Caco-2 (cell line): ENCODE measurements at regions not wholly inside any gene's neighbourhood (a gene's known extent, or its start where the extent isn't known, plus 50 kb on each side); places are given as distances from the start of the nearest gene placed in this dataset.

Experiments
- BruUV-seq: library from RNA; stranded (reverse); fragments of 400-500 nt; replicated peaks from 2 replicates; lab custom pipeline; 2021; lab: Mats Ljungman, UMichigan
- CTCF ChIA-PET: fragments of 300-600 bp; sonication (Branson Sonifier 250); formaldehyde crosslinking; loops from one replicate; lab custom pipeline; 2022; ENCODE audit warnings: antibody characterized with exemption; lab: Charles Lee
- POLR2A ChIA-PET: fragments of 300-600 bp; sonication (Branson Sonifier 250); formaldehyde crosslinking; loops from one replicate; lab custom pipeline; 2022; ENCODE audit warnings: antibody characterized with exemption; lab: Charles Lee
- DNase-seq, 2 experiments: peaks; one replicate each; pipeline versions ENCODE4 v3.0.0 to v3.0.0-alpha.2; 2020 to 2022
- H3K27me3 ChIP-seq: replicated peaks from 2 replicates; pipeline ENCODE4 v1.6.0; 2011; ENCODE audit warnings: low read length; ENCODE audit not compliant: control insufficient read depth, insufficient read depth
- H3K36me3 ChIP-seq: 2 replicates; pipeline ENCODE4 v1.5.1; 2011; ENCODE audit warnings: low read length; ENCODE audit not compliant: control insufficient read depth, insufficient read depth
- H3K4me1 ChIP-seq: fragments of 250-450 bp; sonication (Bioruptor Pico); 2 replicates; pipeline ENCODE4 v1.5.1; 2020; ENCODE audit warnings: mild to moderate bottlenecking
- H3K4me3 ChIP-seq: 2 replicates; pipeline ENCODE4 v1.5.1; 2011; ENCODE audit warnings: low read depth, mild to moderate bottlenecking, control low read depth, low read length
- H3K9me3 ChIP-seq: fragments of 250-450 bp; sonication (Bioruptor Pico); 2 replicates; pipeline ENCODE4 v1.5.1; 2020; ENCODE audit warnings: mild to moderate bottlenecking, moderate library complexity
- H3K27ac Mint-ChIP-seq: one replicate; pipeline ENCODE4 v1.8.0; 2022; ENCODE audit warnings: mixed read lengths; ENCODE audit not compliant: unreplicated experiment
- H3K27me3 Mint-ChIP-seq: one replicate; pipeline ENCODE4 v1.8.0; 2022; ENCODE audit warnings: mixed read lengths; ENCODE audit not compliant: insufficient read depth, unreplicated experiment
- H3K36me3 Mint-ChIP-seq: one replicate; pipeline ENCODE4 v1.8.0; 2022; ENCODE audit warnings: mild to moderate bottlenecking, mixed read lengths; ENCODE audit not compliant: insufficient read depth, unreplicated experiment
- H3K4me1 Mint-ChIP-seq: one replicate; pipeline ENCODE4 v1.8.0; 2022; ENCODE audit warnings: low read depth, mixed read lengths; ENCODE audit not compliant: unreplicated experiment
- H3K4me3 Mint-ChIP-seq: one replicate; pipeline ENCODE4 v1.8.0; 2022; ENCODE audit warnings: mild to moderate bottlenecking, moderate library complexity, mixed read lengths; ENCODE audit not compliant: unreplicated experiment
- H3K9me3 Mint-ChIP-seq: one replicate; pipeline ENCODE4 v1.8.0; 2022; ENCODE audit warnings: mixed read lengths; ENCODE audit not compliant: unreplicated experiment
- intact Hi-C: fragments of 100-400 bp; cut with micrococcal nuclease; formaldehyde crosslinking; loops from one replicate; pipeline ENCODE4 v1.10.0; 2022; ENCODE audit not compliant: unreplicated experiment
- TF ChIP-seq, protein P1 (sequence below), 2 experiments: fragments of 200-600 bp in 1 of 2; IDR thresholded peaks; 1 replicate in 1 of 2; 2 replicates in 1 of 2; pipeline versions ENCODE4 v1.5.1 to v1.8.0; 2011 to 2022; ENCODE audit warnings: antibody characterized with exemption in 1 of 2, control low read depth in 1 of 2, inconsistent platforms in 1 of 2, low read depth in 1 of 2, low read length in 1 of 2, mild to moderate bottlenecking in 1 of 2, moderate library complexity in 1 of 2; ENCODE audit not compliant: insufficient read depth in 1 of 2, severe bottlenecking in 1 of 2, unreplicated experiment in 1 of 2

- Histone ChIP-seq H3K36me3 (no peaks in the 10 kb centered on the region), H3K27me3 (no peaks in the 10 kb centered on the region), H3K9me3 (no peaks in the 10 kb centered on the region), H3K4me3 (no peak overlapping the region), H3K4me1 (no peaks in the 10 kb centered on the region)
- DNase-seq, result no peak
- Mint-ChIP-seq H3K27me3 (peaks cover 18% of the 10 kb centered on the region), H3K4me1 (no peaks in the 10 kb centered on the region), H3K4me3 (no peak overlapping the region), H3K9me3 (no peaks in the 10 kb centered on the region), H3K36me3 (no peaks in the 10 kb centered on the region), H3K27ac (no peak overlapping the region)
- TF ChIP-seq, protein P1, sequence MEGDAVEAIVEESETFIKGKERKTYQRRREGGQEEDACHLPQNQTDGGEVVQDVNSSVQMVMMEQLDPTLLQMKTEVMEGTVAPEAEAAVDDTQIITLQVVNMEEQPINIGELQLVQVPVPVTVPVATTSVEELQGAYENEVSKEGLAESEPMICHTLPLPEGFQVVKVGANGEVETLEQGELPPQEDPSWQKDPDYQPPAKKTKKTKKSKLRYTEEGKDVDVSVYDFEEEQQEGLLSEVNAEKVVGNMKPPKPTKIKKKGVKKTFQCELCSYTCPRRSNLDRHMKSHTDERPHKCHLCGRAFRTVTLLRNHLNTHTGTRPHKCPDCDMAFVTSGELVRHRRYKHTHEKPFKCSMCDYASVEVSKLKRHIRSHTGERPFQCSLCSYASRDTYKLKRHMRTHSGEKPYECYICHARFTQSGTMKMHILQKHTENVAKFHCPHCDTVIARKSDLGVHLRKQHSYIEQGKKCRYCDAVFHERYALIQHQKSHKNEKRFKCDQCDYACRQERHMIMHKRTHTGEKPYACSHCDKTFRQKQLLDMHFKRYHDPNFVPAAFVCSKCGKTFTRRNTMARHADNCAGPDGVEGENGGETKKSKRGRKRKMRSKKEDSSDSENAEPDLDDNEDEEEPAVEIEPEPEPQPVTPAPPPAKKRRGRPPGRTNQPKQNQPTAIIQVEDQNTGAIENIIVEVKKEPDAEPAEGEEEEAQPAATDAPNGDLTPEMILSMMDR (IDR thresholded peaks at IDR 0.05; ENCODE audit: insufficient read depth in 1 of 2, low read depth in 1 of 2, low read length in 1 of 2, severe bottlenecking in 1 of 2, unreplicated experiment in 1 of 2), result no peak
- intact Hi-C loops, result no loop called here
- POLR2A ChIA-PET, result no interaction called here
- no TSS peak for BruUV-seq
- CTCF ChIA-PET, result no interaction called here
These were observed 268.2 kb upstream of the FOXD3 start for GRCh38 chr1:63054184-63054583.

DNA sequence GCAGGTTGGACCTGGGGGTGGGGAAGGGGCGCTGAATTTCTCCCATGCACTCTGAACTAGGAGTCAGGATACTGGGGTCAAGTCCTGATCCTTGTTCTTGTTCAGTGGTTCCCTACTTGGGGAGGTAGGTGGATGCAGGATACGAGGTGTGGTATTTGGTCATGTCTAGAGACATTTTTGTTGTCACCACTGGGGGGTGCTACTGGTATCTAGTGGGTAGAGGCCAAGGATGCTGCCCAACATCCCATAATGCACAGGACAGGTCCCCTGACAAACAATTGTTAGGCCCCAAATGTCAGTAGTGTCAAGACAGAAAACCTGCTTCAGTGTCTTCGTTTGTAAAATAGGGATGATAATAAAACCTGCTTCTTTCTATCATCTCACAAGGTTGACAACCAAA lies 259.0 kb upstream of the FOXD3 start:
- CTCF ChIA-PET, result no interaction called here

GRCh38 chr1:63064135-63064534 lies 258.2 kb upstream of the FOXD3 start:
- Histone ChIP-seq H3K4me1 (no peaks in the 10 kb centered on the region), H3K27me3 (no peaks in the 10 kb centered on the region), H3K4me3 (no peak overlapping the region), H3K36me3 (no peaks in the 10 kb centered on the region), H3K9me3 (no peaks in the 10 kb centered on the region)
- ChIA-PET POLR2A (no interaction called here), CTCF (no interaction called here)
- H3K9me3 Mint-ChIP-seq, result no peaks in the 10 kb centered on the region
- H3K4me3 Mint-ChIP-seq, result no peak overlapping the region
- no peak overlapping the region for H3K27ac Mint-ChIP-seq
- intact Hi-C loops, result no loop called here
- DNase-seq, result no peak
- H3K27me3 Mint-ChIP-seq, result peaks cover 6% of the 10 kb centered on the region
- no peaks in the 10 kb centered on the region for H3K36me3 Mint-ChIP-seq
- TF ChIP-seq, protein P1 (IDR thresholded peaks at IDR 0.05; ENCODE audit: insufficient read depth in 1 of 2, low read depth in 1 of 2, low read length in 1 of 2, severe bottlenecking in 1 of 2, unreplicated experiment in 1 of 2), result no peak
- BruUV-seq, result no TSS peak
- no peaks in the 10 kb centered on the region for H3K4me1 Mint-ChIP-seq

More for the DNA sequence above, 259.0 kb upstream of the FOXD3 start:
- Mint-ChIP-seq H3K27me3 (peaks cover 6% of the 10 kb centered on the region), H3K36me3 (no peaks in the 10 kb centered on the region), H3K4me3 (no peak overlapping the region), H3K9me3 (no peaks in the 10 kb centered on the region), H3K4me1 (no peaks in the 10 kb centered on the region), H3K27ac (no peak overlapping the region)
- intact Hi-C loops, result no loop called here
- peak in 1 of 2 experiments; percentile 2 for DNase-seq
- no peaks in the 10 kb centered on the region for H3K9me3 ChIP-seq
- POLR2A ChIA-PET, result no interaction called here
- no peaks in the 10 kb centered on the region for H3K27me3 ChIP-seq
- no TSS peak for BruUV-seq
- H3K4me3 ChIP-seq, result no peak overlapping the region
- TF ChIP-seq, protein P1 (IDR thresholded peaks at IDR 0.05; ENCODE audit: insufficient read depth in 1 of 2, low read depth in 1 of 2, low read length in 1 of 2, severe bottlenecking in 1 of 2, unreplicated experiment in 1 of 2), result no peak
- H3K36me3 ChIP-seq, result no peaks in the 10 kb centered on the region
- H3K4me1 ChIP-seq, result no peaks in the 10 kb centered on the region
